HS-5 (cell line): ENCODE measurements at regions not wholly inside any gene's neighbourhood (a gene's known extent, or its start where the extent isn't known, plus 50 kb on each side); places are given as distances from the start of the nearest gene placed in this dataset.
"Not testable (repeated sequence)": the region's sequence is repeated elsewhere in the genome, so short reads cannot be mapped to it uniquely, and the experiment has no call there.

Source experiments
- DNase-seq: peaks from one replicate; pipeline ENCODE4 v3.0.0-alpha.2; 2012; ENCODE audit warnings: low read depth

- no peak for DNase-seq
Measured at GRCh38 chr2:56806924-56807323, 623.1 kb downstream of the CCDC85A start.

- no peak for DNase-seq
Measured at GRCh38 chr2:56807861-56808260, 624.1 kb downstream of the CCDC85A start.

- DNase-seq = no peak
Measured at GRCh38 chr2:56811401-56811800, 627.6 kb downstream of the CCDC85A start.

- no peak for DNase-seq
Measured at GRCh38 chr2:56812432-56812831, 628.6 kb downstream of the CCDC85A start.

- no peak for DNase-seq
Measured at GRCh38 chr2:56813490-56813889, 629.7 kb downstream of the CCDC85A start.

- DNase-seq = no peak
Measured at GRCh38 chr2:56816666-56817065, 632.9 kb downstream of the CCDC85A start.

- no peak for DNase-seq
Measured at GRCh38 chr2:56831780-56832179, 648.0 kb downstream of the CCDC85A start.

- no peak for DNase-seq
Measured at GRCh38 chr2:56834686-56835085, 650.9 kb downstream of the CCDC85A start.

GRCh38 chr2:56840009-56840408, 656.2 kb downstream of the CCDC85A start:
- not testable (repeated sequence) for DNase-seq

GRCh38 chr2:56860991-56861390, 677.2 kb downstream of the CCDC85A start:
- DNase-seq = no peak

- DNase-seq = no peak
Measured at GRCh38 chr2:56871644-56872043, 687.9 kb downstream of the CCDC85A start.

GRCh38 chr2:56874717-56875116, 690.9 kb downstream of the CCDC85A start:
- DNase-seq = no peak

GRCh38 chr2:56889738-56890137, 705.9 kb downstream of the CCDC85A start:
- DNase-seq = no peak

- no peak for DNase-seq
Measured at GRCh38 chr2:56892382-56892781, 708.6 kb downstream of the CCDC85A start.

GRCh38 chr2:56898986-56899385, 715.2 kb downstream of the CCDC85A start:
- DNase-seq = no peak

- DNase-seq = no peak
Measured at GRCh38 chr2:56912490-56912889, 728.7 kb downstream of the CCDC85A start.

- DNase-seq = no peak
Measured at GRCh38 chr2:56918790-56919189, 735.0 kb downstream of the CCDC85A start.

- DNase-seq = no peak
Measured at GRCh38 chr2:56933976-56934375, 750.2 kb downstream of the CCDC85A start.

- DNase-seq = no peak
Measured at GRCh38 chr2:56934866-56935265, 751.1 kb downstream of the CCDC85A start.

GRCh38 chr2:56940054-56940453, 756.3 kb downstream of the CCDC85A start:
- no peak for DNase-seq

- no peak for DNase-seq
Measured at GRCh38 chr2:56952871-56953270, 769.1 kb downstream of the CCDC85A start.

GRCh38 chr2:56960581-56960980, 776.8 kb downstream of the CCDC85A start:
- no peak for DNase-seq

- no peak for DNase-seq
Measured at GRCh38 chr2:56962673-56963072, 778.9 kb downstream of the CCDC85A start.

- no peak for DNase-seq
Measured at GRCh38 chr2:56969513-56969912, 785.7 kb downstream of the CCDC85A start.

- no peak for DNase-seq
Measured at GRCh38 chr2:56971383-56971974, 787.7 kb downstream of the CCDC85A start.
